ENCODE measurements at regions not wholly inside any gene's neighbourhood (a gene's known extent, or its start where the extent isn't known, plus 50 kb on each side); places are given as distances from the start of the nearest gene placed in this dataset.
A peak's percentile ranks its signal among the peaks of the same experiment; 100 is the strongest.
"Not testable (repeated sequence)": the region's sequence is repeated elsewhere in the genome, so short reads cannot be mapped to it uniquely, and the experiment has no call there.

- DNase-seq (ENCODE audit: low spot score), result no peak
Measured at GRCh38 chr4:130985371-130985770, 1889.4 kb downstream of the C4orf33 start.

GRCh38 chr4:130995988-130996387 lies 1900.0 kb downstream of the C4orf33 start:
- no peak for DNase-seq (ENCODE audit: low spot score)

DNA sequence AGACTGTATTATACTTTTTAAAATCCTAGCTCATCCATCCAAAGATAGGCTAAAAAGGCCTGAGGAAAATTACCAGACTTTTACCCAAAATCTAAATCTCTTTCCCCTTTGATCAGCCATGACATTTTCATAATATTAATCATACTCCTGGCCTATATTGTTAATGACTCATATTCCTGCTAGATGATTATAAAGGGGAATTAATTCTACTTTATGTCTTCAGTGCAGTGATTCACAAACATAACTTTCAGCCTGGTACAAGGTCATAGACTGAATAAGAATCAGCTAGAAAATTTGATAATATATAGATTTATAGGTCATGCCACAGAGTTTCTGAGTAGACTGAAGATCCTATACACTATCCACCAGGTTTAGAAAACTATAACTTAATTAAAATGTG lies 1905.4 kb downstream of the C4orf33 start:
- no peak for DNase-seq (ENCODE audit: low spot score)

DNA sequence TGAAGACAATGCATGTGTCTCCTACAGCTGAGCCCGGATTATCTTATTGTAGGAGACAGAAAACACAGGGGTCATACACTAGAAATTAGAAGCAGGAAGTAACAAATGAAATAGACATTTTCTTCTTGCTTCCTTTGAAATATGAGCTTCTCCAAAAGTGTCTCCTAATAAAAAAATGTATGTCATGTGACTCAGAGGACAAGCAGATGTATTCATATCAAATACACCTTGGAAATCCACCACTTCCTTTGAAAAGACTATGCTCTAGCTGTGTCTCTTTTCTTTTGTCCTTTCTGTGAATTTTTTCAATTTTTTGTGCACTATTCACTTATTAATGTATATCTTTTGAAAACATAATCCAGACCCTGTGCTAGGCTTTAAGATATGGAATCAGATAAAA lies 1906.2 kb downstream of the C4orf33 start:
- DNase-seq (ENCODE audit: low spot score), result no peak

DNA sequence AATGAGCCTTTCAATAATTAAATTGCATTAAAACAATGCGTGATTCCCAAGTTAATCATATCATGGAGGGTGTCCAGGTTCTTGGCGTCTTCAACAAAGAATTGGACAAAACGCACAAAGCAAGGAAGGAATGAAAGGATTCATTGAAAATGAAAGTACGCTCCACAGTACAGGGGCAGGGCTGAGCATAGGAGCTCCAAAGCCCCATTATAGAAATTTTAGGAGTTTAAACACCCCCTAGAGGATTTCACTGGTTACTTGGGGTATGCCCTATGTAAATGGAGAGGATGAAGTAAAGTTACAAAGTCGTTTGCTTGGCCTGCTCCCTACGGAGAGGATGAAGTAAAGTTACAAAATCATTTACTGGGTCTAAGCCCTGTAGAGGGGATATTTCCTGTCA lies 1910.4 kb downstream of the C4orf33 start:
- no peak for DNase-seq (ENCODE audit: low spot score)

DNA sequence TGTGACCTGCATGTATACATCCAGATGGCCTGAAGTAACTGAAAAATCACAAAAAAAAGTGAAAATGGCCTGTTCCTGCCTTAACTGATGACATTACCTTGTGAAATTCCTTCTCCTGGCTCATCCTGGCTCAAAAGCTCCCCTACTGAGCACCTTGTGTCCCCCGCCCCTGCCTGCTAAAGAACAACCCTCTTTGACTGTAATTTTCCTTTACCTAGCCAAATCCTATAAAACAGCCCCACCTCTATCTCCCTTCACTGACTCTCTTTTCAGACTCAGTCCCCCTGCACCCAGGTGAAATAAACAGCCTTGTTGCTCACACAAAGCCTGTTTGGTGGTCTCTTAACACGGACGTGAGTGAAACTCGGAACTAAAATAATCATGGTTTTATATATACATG lies 1916.0 kb downstream of the C4orf33 start:
- not testable (repeated sequence) for DNase-seq (ENCODE audit: low spot score)

DNA sequence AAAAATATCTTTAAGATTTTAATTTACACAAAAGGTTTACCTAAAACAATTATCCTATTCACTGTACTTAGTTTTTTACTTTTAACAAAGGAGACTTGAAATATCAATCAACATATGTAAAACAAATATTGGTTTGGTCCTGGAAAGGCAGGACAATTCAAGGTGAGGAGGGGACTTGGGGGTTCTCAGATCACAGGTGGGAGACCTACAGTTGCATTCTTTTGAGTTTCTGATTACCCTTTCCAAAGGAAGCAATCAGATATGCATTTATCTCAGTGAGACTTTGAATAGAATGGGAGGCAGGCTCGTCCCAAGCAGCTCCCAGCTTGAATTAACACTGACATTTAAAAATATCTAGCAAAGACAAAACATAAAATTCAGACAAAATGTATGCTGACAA lies 1917.3 kb downstream of the C4orf33 start:
- DNase-seq (ENCODE audit: low spot score), result no peak

GRCh38 chr4:131026771-131027170 lies 1930.8 kb downstream of the C4orf33 start:
- no peak for DNase-seq (ENCODE audit: low spot score)

DNA sequence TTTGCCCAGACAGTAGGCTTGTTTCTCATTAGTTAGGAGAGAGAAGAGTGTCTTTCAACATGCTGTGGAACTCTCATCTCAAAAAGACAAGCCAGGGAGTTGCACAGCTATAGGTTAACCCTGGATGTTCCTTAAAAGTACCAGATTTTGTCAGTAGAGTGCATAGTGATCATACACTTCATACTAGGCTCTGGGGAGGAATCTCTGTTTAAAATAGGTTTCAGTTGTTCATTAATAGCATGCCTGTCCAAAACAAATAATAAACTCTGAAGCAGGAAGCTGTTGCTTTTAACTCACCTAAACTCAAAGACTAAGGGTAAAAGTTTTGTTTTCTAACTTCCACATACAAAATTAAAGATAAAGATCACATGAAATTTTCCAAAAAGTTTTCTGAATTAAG lies 1948.4 kb downstream of the C4orf33 start:
- DNase-seq (ENCODE audit: low spot score), result no peak

- no peak for DNase-seq (ENCODE audit: low spot score)
Measured at GRCh38 chr4:131046821-131047220, 1950.9 kb downstream of the C4orf33 start.

GRCh38 chr4:131052646-131053045 lies 1956.7 kb downstream of the C4orf33 start:
- no peak for DNase-seq (ENCODE audit: low spot score)

GRCh38 chr4:131054489-131055019 lies 1958.6 kb downstream of the C4orf33 start:
- DNase-seq (ENCODE audit: low spot score), result no peak

DNA sequence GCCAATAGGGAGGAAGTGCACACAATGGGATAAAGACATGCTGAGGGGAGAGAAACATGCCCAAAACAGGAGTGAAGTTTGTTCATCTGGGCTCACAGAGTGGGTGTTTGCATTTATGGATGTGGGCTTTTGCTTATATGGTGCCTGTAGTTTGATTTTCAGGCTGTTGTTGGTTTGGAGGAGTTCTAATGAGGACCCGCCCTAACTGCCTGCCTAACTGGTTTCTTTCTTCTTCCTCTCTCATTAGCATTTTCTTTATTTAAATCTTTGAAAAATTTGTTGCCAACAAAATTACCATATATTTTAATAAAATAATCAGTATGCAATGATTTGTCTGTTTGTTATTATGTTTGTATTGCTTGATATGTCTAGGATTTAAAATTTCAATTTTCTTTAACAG lies 1965.8 kb downstream of the C4orf33 start:
- no peak for DNase-seq (ENCODE audit: low spot score)

GRCh38 chr4:131063878-131064277 lies 1967.9 kb downstream of the C4orf33 start:
- DNase-seq (ENCODE audit: low spot score), result peak; percentile 45

DNA sequence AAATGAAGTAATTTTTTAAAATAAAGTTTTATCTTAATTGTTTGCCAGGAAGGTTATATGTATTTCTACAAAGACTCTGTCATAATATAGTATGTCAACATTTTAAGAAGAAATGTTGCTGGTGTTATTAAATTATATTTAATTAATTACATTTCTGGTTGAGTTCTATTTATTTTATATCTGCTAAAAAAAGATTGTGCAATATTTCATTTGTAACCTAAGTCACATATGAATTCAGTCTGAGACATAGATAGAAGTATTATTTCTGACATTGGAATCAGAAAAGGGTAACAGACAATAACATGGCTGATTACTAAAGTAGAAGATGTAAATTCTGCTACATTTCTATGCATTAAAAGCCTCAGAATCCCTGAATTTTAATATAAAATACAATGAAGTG lies 1985.1 kb downstream of the C4orf33 start:
- DNase-seq (ENCODE audit: low spot score), result no peak

GRCh38 chr4:131084997-131085396 lies 1989.0 kb downstream of the C4orf33 start:
- DNase-seq (ENCODE audit: low spot score), result no peak

GRCh38 chr4:131091896-131092295 lies 1995.9 kb downstream of the C4orf33 start:
- no peak for DNase-seq (ENCODE audit: low spot score)

GRCh38 chr4:131093303-131093702 lies 1997.4 kb downstream of the C4orf33 start:
- DNase-seq (ENCODE audit: low spot score), result no peak

GRCh38 chr4:131098976-131099375 lies 2003.0 kb downstream of the C4orf33 start:
- DNase-seq (ENCODE audit: low spot score), result no peak

GRCh38 chr4:131113273-131113672 lies 2017.3 kb downstream of the C4orf33 start:
- DNase-seq (ENCODE audit: low spot score), result no peak

DNA sequence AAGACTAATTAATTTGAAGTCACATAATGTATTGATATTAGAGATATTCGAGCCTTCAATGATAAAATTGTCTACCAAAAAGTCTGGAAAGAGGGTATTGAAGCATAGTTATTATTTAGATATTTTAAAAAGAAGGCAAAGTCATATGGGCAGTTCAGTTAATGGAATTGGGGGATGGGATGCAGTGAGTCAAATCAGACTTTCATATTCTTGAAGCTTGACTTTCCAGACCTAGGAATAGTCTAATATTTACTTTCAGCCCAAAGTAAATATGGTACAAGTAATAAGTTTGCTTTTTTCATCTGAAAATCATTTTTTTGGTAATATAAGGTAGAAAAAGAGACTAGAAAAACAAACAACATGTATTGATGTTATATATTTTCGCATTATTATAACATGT lies 2017.8 kb downstream of the C4orf33 start:
- no peak for DNase-seq (ENCODE audit: low spot score)

- no peak for DNase-seq (ENCODE audit: low spot score)
Measured at GRCh38 chr4:131119661-131120060, 2023.7 kb downstream of the C4orf33 start.

GRCh38 chr4:131137196-131137595 lies 2011.9 kb upstream of the PCDH10 start:
- DNase-seq (ENCODE audit: low spot score), result no peak

DNA sequence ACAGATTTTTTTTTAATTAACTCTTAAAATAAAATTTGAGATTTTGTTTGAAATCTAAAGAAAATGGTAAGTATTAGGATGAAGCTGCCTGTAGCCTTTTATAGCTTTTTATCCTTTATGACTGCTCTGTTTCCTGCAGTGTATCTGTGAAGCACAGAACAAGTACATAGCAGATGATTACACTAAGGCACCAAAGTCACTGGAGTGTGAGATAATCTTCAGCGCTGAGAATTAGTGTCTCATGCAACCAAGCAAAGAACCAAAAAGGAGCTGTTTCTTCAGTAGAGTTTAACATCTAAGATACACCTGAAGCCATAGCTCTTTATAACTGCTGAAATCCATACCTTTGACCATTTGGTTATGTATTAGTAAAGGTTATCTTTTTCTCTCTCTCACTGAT lies 1989.8 kb upstream of the PCDH10 start:
- no peak for DNase-seq (ENCODE audit: low spot score)

Data from mesenteric fat pad (tissue), 1 donor.